HG03439 (cell line): ENCODE measurements at regions not wholly inside any gene's neighbourhood (a gene's known extent, or its start where the extent isn't known, plus 50 kb on each side); places are given as distances from the start of the nearest gene placed in this dataset.
"Not testable (repeated sequence)": the region's sequence is repeated elsewhere in the genome, so short reads cannot be mapped to it uniquely, and the experiment has no call there.

Experiments
- ATAC-seq: cut with Tn5 transposase; IDR thresholded peaks from one replicate; pipeline ENCODE4 v1.9.1; 2021; ENCODE audit warnings: mild to moderate bottlenecking, moderate library complexity; ENCODE audit not compliant: unreplicated experiment

- ATAC-seq: peak; percentile 95
Measured at GRCh38 chr5:162209005-162209605, 141.5 kb downstream of the GABRG2 start.

GRCh38 chr5:162214551-162214950 lies 147.0 kb downstream of the GABRG2 start:
- ATAC-seq: no peak

- ATAC-seq: no peak
Measured at GRCh38 chr5:162217037-162217436, 149.5 kb downstream of the GABRG2 start.

GRCh38 chr5:162221910-162222309 lies 154.3 kb downstream of the GABRG2 start:
- no peak for ATAC-seq

- no peak for ATAC-seq
Measured at GRCh38 chr5:162227075-162227474, 159.5 kb downstream of the GABRG2 start.

GRCh38 chr5:162230348-162230747 lies 162.8 kb downstream of the GABRG2 start:
- ATAC-seq: no peak

- no peak for ATAC-seq
Measured at GRCh38 chr5:162231522-162231921, 163.9 kb downstream of the GABRG2 start.

- no peak for ATAC-seq
Measured at GRCh38 chr5:162240734-162241133, 173.2 kb downstream of the GABRG2 start.

- no peak for ATAC-seq
Measured at GRCh38 chr5:162242416-162242815, 174.8 kb downstream of the GABRG2 start.

- no peak for ATAC-seq
Measured at GRCh38 chr5:162243651-162244050, 176.1 kb downstream of the GABRG2 start.

- ATAC-seq: no peak
Measured at GRCh38 chr5:162248107-162248713, 180.6 kb downstream of the GABRG2 start.

GRCh38 chr5:162256711-162257110 lies 189.1 kb downstream of the GABRG2 start:
- ATAC-seq: no peak

GRCh38 chr5:162268694-162269481 lies 201.3 kb downstream of the GABRG2 start:
- ATAC-seq: no peak

GRCh38 chr5:162272417-162272816 lies 204.8 kb downstream of the GABRG2 start:
- no peak for ATAC-seq

GRCh38 chr5:162274679-162275078 lies 207.1 kb downstream of the GABRG2 start:
- no peak for ATAC-seq

- not testable (repeated sequence) for ATAC-seq
Measured at GRCh38 chr5:162275387-162275786, 207.8 kb downstream of the GABRG2 start.

GRCh38 chr5:162282191-162282590 lies 214.6 kb downstream of the GABRG2 start:
- ATAC-seq: no peak

GRCh38 chr5:162283609-162284008 lies 216.0 kb downstream of the GABRG2 start:
- no peak for ATAC-seq

GRCh38 chr5:162288647-162289296 lies 221.2 kb downstream of the GABRG2 start:
- ATAC-seq: peak; percentile 70

- ATAC-seq: no peak
Measured at GRCh38 chr5:162289489-162289888, 221.9 kb downstream of the GABRG2 start.

GRCh38 chr5:162299793-162300192 lies 232.2 kb downstream of the GABRG2 start:
- no peak for ATAC-seq

- no peak for ATAC-seq
Measured at GRCh38 chr5:162301356-162301755, 233.8 kb downstream of the GABRG2 start.
